SJSA1 (cell line): ENCODE measurements at regions not wholly inside any gene's neighbourhood (a gene's known extent, or its start where the extent isn't known, plus 50 kb on each side); places are given as distances from the start of the nearest gene placed in this dataset.
"Not testable (repeated sequence)": the region's sequence is repeated elsewhere in the genome, so short reads cannot be mapped to it uniquely, and the experiment has no call there.

Experiments used
- DNase-seq, 2 experiments: peaks; one replicate each; pipeline ENCODE4 v3.0.0-alpha.2; 2015 to 2020; ENCODE audit warnings: low spot score in 2 of 2, low read depth in 1 of 2
- H3K27ac ChIP-seq: fragments of 250-450 bp; sonication (Bioruptor Pico); 2 replicates; pipeline ENCODE4 v1.5.1; 2020; ENCODE audit warnings: mild to moderate bottlenecking, moderate library complexity
- H3K27me3 ChIP-seq: fragments of 250-450 bp; sonication (Bioruptor Pico); replicated peaks from 2 replicates; pipeline ENCODE4 v1.5.1; 2020; ENCODE audit warnings: mild to moderate bottlenecking, moderate library complexity
- H3K36me3 ChIP-seq: fragments of 250-450 bp; sonication (Bioruptor Pico); 2 replicates; pipeline ENCODE4 v1.5.1; 2020; ENCODE audit warnings: mild to moderate bottlenecking
- H3K4me1 ChIP-seq: fragments of 250-450 bp; sonication (Bioruptor Pico); replicated peaks from 2 replicates; pipeline ENCODE4 v1.6.1; 2021; ENCODE audit warnings: mild to moderate bottlenecking
- H3K4me3 ChIP-seq: fragments of 250-450 bp; sonication (Bioruptor Pico); 2 replicates; pipeline ENCODE4 v1.5.1; 2020; ENCODE audit warnings: mild to moderate bottlenecking
- H3K9me3 ChIP-seq: fragments of 250-450 bp; sonication (Bioruptor Pico); replicated peaks from 2 replicates; pipeline ENCODE4 v1.5.1; 2020; ENCODE audit warnings: mild to moderate bottlenecking

GRCh38 chr14:106166650-106167204 lies 640.3 kb downstream of the TMEM121 start:
- no peak overlapping the region for H3K4me3 ChIP-seq
- no peak overlapping the region for H3K27ac ChIP-seq
- no peaks in the 10 kb centered on the region for H3K27me3 ChIP-seq
- no peaks in the 10 kb centered on the region for H3K36me3 ChIP-seq
- no peak for DNase-seq
- no peaks in the 10 kb centered on the region for H3K9me3 ChIP-seq
- H3K4me1 ChIP-seq: no peaks in the 10 kb centered on the region

- not testable (repeated sequence) for H3K36me3 ChIP-seq, H3K27ac ChIP-seq, H3K4me3 ChIP-seq, DNase-seq, H3K9me3 ChIP-seq, H3K27me3 ChIP-seq, H3K4me1 ChIP-seq
These were observed 643.8 kb downstream of the TMEM121 start for GRCh38 chr14:106170163-106170658.

- Histone ChIP-seq H3K4me1 (no peaks in the 10 kb centered on the region), H3K27me3 (no peaks in the 10 kb centered on the region), H3K27ac (no peak overlapping the region), H3K4me3 (no peak overlapping the region), H3K9me3 (no peaks in the 10 kb centered on the region), H3K36me3 (no peaks in the 10 kb centered on the region)
- DNase-seq: no peak
These were observed 647.8 kb downstream of the TMEM121 start for GRCh38 chr14:106174206-106174605.

GRCh38 chr14:106177266-106178246 lies 651.2 kb downstream of the TMEM121 start:
- not testable (repeated sequence) for DNase-seq, H3K36me3 ChIP-seq, H3K4me3 ChIP-seq, H3K9me3 ChIP-seq, H3K4me1 ChIP-seq, H3K27me3 ChIP-seq, H3K27ac ChIP-seq

- Histone ChIP-seq H3K4me1 (no peaks in the 10 kb centered on the region), H3K27me3 (no peaks in the 10 kb centered on the region)
- no peak for DNase-seq
These were observed 653.4 kb downstream of the TMEM121 start for GRCh38 chr14:106179761-106180160.

GRCh38 chr14:106184771-106185170 lies 658.4 kb downstream of the TMEM121 start:
- DNase-seq, H3K9me3 ChIP-seq, H3K4me3 ChIP-seq, H3K27me3 ChIP-seq, H3K4me1 ChIP-seq, H3K36me3 ChIP-seq, H3K27ac ChIP-seq: not testable (repeated sequence)

More at GRCh38 chr14:106179761-106180160, 653.4 kb downstream of the TMEM121 start:
- Histone ChIP-seq H3K4me3 (no peak overlapping the region), H3K36me3 (no peaks in the 10 kb centered on the region), H3K27ac (no peak overlapping the region), H3K9me3 (no peaks in the 10 kb centered on the region)

GRCh38 chr14:106185174-106185836 lies 658.9 kb downstream of the TMEM121 start:
- not testable (repeated sequence) for H3K4me1 ChIP-seq, DNase-seq, H3K36me3 ChIP-seq, H3K4me3 ChIP-seq, H3K27ac ChIP-seq, H3K27me3 ChIP-seq, H3K9me3 ChIP-seq

- Histone ChIP-seq H3K27me3 (no peaks in the 10 kb centered on the region), H3K4me1 (no peaks in the 10 kb centered on the region), H3K27ac (no peak overlapping the region), H3K9me3 (no peaks in the 10 kb centered on the region), H3K36me3 (no peaks in the 10 kb centered on the region), H3K4me3 (no peak overlapping the region)
- no peak for DNase-seq
These were observed 659.5 kb downstream of the TMEM121 start for GRCh38 chr14:106185837-106186233.

GRCh38 chr14:106187216-106187615 lies 660.8 kb downstream of the TMEM121 start:
- H3K9me3 ChIP-seq: no peaks in the 10 kb centered on the region
- H3K27ac ChIP-seq: no peak overlapping the region
- H3K36me3 ChIP-seq: no peaks in the 10 kb centered on the region
- H3K4me3 ChIP-seq: no peak overlapping the region
- no peaks in the 10 kb centered on the region for H3K27me3 ChIP-seq
- DNase-seq: no peak
- no peaks in the 10 kb centered on the region for H3K4me1 ChIP-seq

- not testable (repeated sequence) for H3K4me1 ChIP-seq, H3K9me3 ChIP-seq, H3K27me3 ChIP-seq, H3K4me3 ChIP-seq, H3K27ac ChIP-seq, H3K36me3 ChIP-seq, DNase-seq
These were observed 666.3 kb downstream of the TMEM121 start for GRCh38 chr14:106192701-106193100.

- not testable (repeated sequence) for H3K4me1 ChIP-seq, H3K27me3 ChIP-seq, DNase-seq, H3K27ac ChIP-seq, H3K36me3 ChIP-seq, H3K9me3 ChIP-seq, H3K4me3 ChIP-seq
These were observed 670.1 kb downstream of the TMEM121 start for GRCh38 chr14:106196459-106196858.

- H3K27me3 ChIP-seq, H3K9me3 ChIP-seq, H3K4me1 ChIP-seq, DNase-seq, H3K27ac ChIP-seq, H3K36me3 ChIP-seq, H3K4me3 ChIP-seq: not testable (repeated sequence)
These were observed 670.9 kb downstream of the TMEM121 start for GRCh38 chr14:106197264-106197663.

GRCh38 chr14:106199097-106199496 lies 672.7 kb downstream of the TMEM121 start:
- no peak for DNase-seq
- Histone ChIP-seq H3K27ac (no peak overlapping the region), H3K4me3 (no peak overlapping the region), H3K36me3 (no peaks in the 10 kb centered on the region), H3K4me1 (no peaks in the 10 kb centered on the region), H3K27me3 (no peaks in the 10 kb centered on the region), H3K9me3 (no peaks in the 10 kb centered on the region)
